Spleen (tissue), 11 donors: ENCODE measurements at regions not wholly inside any gene's neighbourhood (a gene's known extent, or its start where the extent isn't known, plus 50 kb on each side); places are given as distances from the start of the nearest gene placed in this dataset.

ENCODE experiments used
- DNase-seq: peaks from one replicate; pipeline ENCODE4 v3.0.0-alpha.2; 2020
- H3K27ac ChIP-seq, 8 donors: fragments of 200-600 bp; sonication (generic) in 7 of 8; 1 replicate in 4 of 8; 2 replicates in 4 of 8; pipeline versions ENCODE4 v1.5.0 to v1.8.0; 2016 to 2021; ENCODE audit warnings: inconsistent platforms in 4 of 8, mild to moderate bottlenecking in 4 of 8, moderate library complexity in 1 of 8
- H3K27me3 ChIP-seq, 7 donors: fragments of 200-600 bp; sonication (generic) in 6 of 7; replicated peaks in 1 of 7; 1 replicate in 4 of 7; 2 replicates in 3 of 7; pipeline versions ENCODE4 v1.5.0 to v1.8.0; 2016 to 2021; ENCODE audit warnings: inconsistent platforms in 3 of 7, mild to moderate bottlenecking in 1 of 7
- H3K36me3 ChIP-seq, 6 donors: fragments of 200-600 bp; sonication (generic) in 5 of 6; 1 replicate in 4 of 6; 2 replicates in 2 of 6; pipeline versions ENCODE4 v1.5.0 to v1.8.0; 2016 to 2021; ENCODE audit warnings: inconsistent platforms in 2 of 6
- H3K4me1 ChIP-seq, 6 donors: fragments of 200-600 bp; sonication (generic) in 5 of 6; 1 replicate in 3 of 6; 2 replicates in 3 of 6; pipeline versions ENCODE4 v1.5.0 to v1.8.0; 2016 to 2021; ENCODE audit warnings: inconsistent platforms in 3 of 6
- H3K4me3 ChIP-seq, 8 donors: fragments of 200-600 bp; sonication (generic) in 7 of 8; 1 replicate in 4 of 8; 2 replicates in 4 of 8; pipeline versions ENCODE4 v1.5.0 to v1.8.0; 2016 to 2021; ENCODE audit warnings: inconsistent platforms in 4 of 8, mild to moderate bottlenecking in 4 of 8, moderate library complexity in 2 of 8
- H3K9me3 ChIP-seq, 8 donors: fragments of 200-600 bp; sonication (generic) in 7 of 8; 1 replicate in 4 of 8; 2 replicates in 4 of 8; pipeline versions ENCODE4 v1.5.0 to v1.8.0; 2016 to 2021; ENCODE audit warnings: inconsistent platforms in 4 of 8
- CTCF ChIP-seq, 11 experiments: fragments of 200-600 bp in 7 of 11; fragments of 450-650 bp in 4 of 11; sonication (generic) in 4 of 11; IDR thresholded peaks in 8 of 11; conservative IDR thresholded peaks in 3 of 11; 1 replicate in 7 of 11; 2 replicates in 4 of 11; pipeline versions ENCODE4 v1.4.0 to v1.8.0; 2016 to 2021; ENCODE audit warnings: antibody characterized with exemption in 11 of 11, inconsistent platforms in 4 of 11, mild to moderate bottlenecking in 1 of 11
- POLR2A ChIP-seq, 3 donors: fragments of 450-650 bp; IDR thresholded peaks; one replicate each; pipeline ENCODE4 v1.5.1; 2017; ENCODE audit warnings: antibody characterized with exemption in 3 of 3, mild to moderate bottlenecking in 1 of 3
- POLR2AphosphoS5 ChIP-seq, 3 donors: sonication (generic); formaldehyde crosslinking; IDR thresholded peaks; one replicate each; pipeline ENCODE4 v1.5.1; 2017; ENCODE audit warnings: antibody characterized with exemption in 3 of 3
- WGBS, 5 donors: extraction: QIAGEN DNeasy Blood & Tissue Kit in 3 of 5; methylation state at CpG; one replicate each; pipeline versions ENCODE4 v1.1.5 to v1.1.7; 2013 to 2018; 5-methylcytosine and 5-hydroxymethylcytosine counted together
- intact Hi-C: fragments of 100-400 bp; cut with DNase I; formaldehyde crosslinking; loops from one replicate; pipeline ENCODE4 v1.15.0; 2023; ENCODE audit warnings: low total_unique reads
- donor health status: healthy with polysubstance abuse.
- donor health status: DM: no; HTN: no; CAD: no; lungs with moderate emphysema.
- donor health status: DM: no; HTN: no; CAD: no.
- donor health status: Bipolar disorder and iron deficiency.
- donor health status: healthy.
- donor health status: DM: no; HTN: no; CAD: no.
- donor health status: DM: yes; HTN: yes; CAD: no.

DNA sequence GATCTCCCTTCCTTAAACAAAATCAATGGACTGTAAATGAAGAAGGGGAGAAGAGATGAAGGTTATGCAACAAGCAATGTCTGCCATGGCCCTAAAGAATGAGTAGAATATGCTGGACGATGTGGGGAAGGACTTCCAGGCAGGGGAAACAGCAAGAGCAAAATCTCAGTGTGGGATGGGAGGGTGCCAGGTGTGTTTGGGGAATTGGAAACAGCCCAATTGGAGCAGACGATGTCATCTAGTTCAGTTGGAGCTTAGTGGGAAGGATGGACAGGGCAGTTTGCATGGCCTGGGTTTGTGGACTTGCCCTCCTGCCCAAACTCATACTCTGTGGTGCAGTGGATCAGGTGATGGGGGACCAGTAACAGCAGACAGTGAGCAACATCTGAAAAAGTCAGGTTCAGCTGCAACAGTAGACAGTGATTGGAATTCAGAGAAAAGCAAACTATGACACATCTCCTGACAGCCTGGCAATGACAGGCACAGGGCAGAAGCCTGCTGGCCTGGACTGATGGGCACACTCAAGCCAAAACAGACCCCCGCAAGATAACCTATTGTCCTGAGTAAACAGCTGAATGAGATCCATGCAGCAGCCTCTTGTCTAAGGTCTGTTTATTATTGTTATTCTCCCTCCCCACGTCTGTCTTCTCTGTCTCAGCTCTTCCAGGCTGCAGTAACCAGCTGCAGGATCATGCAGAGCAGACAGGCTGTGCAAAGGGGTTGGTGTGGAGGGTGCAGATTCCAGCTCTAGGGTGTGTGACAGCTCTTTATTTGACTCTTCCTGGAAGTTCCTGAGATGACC, 50.5 kb upstream of the PRELP start:
- peaks cover 0 to 33% (median 0%) of the 10 kb centered on the region in 7 donors for H3K27me3 ChIP-seq
- H3K4me1 ChIP-seq = peaks cover 0 to 16% (median 3%) of the 10 kb centered on the region in 6 donors
- no peaks in the 10 kb centered on the region for H3K9me3 ChIP-seq
- intact Hi-C loops = no loop called here
- H3K36me3 ChIP-seq = no peaks in the 10 kb centered on the region
- H3K4me3 ChIP-seq = no peak overlapping the region
- DNase-seq = no peak
- H3K27ac ChIP-seq = no peak overlapping the region
- no peak for TF ChIP-seq POLR2AphosphoS5 (IDR thresholded peaks at IDR 0.05)
- TF ChIP-seq POLR2A (IDR thresholded peaks at IDR 0.05) = no peak
- TF ChIP-seq CTCF (IDR thresholded peaks at IDR 0.05 in 8 of 11, conservative IDR thresholded peaks at IDR 0.05 in 3 of 11) = no peak
- WGBS, 5 donors = 63 to 82% (median 70%) methylated on average over 4 of the region's 4 CpGs

GRCh38 chr1:203425663-203425975, 50.0 kb upstream of the PRELP start:
- Histone ChIP-seq H3K27me3 (peaks cover 0 to 33% (median 0%) of the 10 kb centered on the region in 7 donors), H3K27ac (no peak overlapping the region), H3K36me3 (no peaks in the 10 kb centered on the region), H3K4me1 (peaks cover 0 to 16% (median 3%) of the 10 kb centered on the region in 6 donors), H3K4me3 (no peak overlapping the region), H3K9me3 (no peaks in the 10 kb centered on the region)
- TF ChIP-seq CTCF (IDR thresholded peaks at IDR 0.05 in 8 of 11, conservative IDR thresholded peaks at IDR 0.05 in 3 of 11) = no peak
- TF ChIP-seq POLR2AphosphoS5 (IDR thresholded peaks at IDR 0.05) = no peak
- no peak for TF ChIP-seq POLR2A (IDR thresholded peaks at IDR 0.05)
- no peak for DNase-seq
- intact Hi-C loops = no loop called here
